Peyer's patch (tissue), 4 donors: ENCODE measurements at regions not wholly inside any gene's neighbourhood (a gene's known extent, or its start where the extent isn't known, plus 50 kb on each side); places are given as distances from the start of the nearest gene placed in this dataset.

Experiments
- POLR2A ChIP-seq, 2 donors: fragments of 450-650 bp; IDR thresholded peaks; one replicate each; pipeline ENCODE4 v1.5.1; 2017; ENCODE audit warnings: antibody characterized with exemption in 2 of 2, mild to moderate bottlenecking in 2 of 2, moderate library complexity in 2 of 2
- TF ChIP-seq, protein P1 (sequence below), 6 experiments: fragments of 450-650 bp in 4 of 6; fragments of 200-600 bp in 2 of 6; sonication (generic) in 1 of 6; IDR thresholded peaks; one replicate each; pipeline ENCODE4 v1.5.1; 2017 to 2019; ENCODE audit warnings: antibody characterized with exemption in 6 of 6, mild to moderate bottlenecking in 3 of 6, moderate library complexity in 1 of 6

DNA sequence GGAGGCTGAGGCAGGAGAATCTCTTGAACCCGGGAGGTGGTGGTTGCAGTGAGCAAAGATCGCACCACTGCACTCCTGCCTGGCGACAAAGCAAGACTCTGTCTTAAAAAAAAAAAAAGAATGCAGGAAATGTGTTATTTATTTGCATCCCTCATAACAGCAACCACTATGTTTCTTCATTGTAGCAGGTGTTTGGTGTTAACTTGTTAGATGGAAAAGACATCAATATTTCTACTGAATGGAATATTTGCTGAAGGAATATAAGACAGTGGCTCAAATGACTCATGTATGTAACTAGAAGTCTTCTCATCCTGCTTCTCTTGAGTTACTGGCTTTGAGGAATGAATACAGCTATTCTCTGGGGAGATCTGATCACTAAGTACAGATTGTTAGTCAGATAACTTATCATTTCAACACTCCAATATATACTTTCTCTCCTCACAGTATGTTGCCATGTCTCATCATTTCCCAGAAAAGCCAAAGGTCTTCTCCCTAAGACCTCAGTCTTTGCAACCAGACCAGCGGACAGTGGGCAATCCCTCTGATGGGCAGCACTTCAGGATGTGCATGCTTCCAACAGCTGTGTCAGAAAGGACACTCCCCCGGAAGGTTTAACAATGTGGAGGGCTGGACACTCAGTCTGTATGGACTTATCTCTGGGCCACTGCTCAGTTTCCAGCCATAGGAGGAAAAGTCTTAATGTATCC lies 104.4 kb upstream of the STK17B start:
- TF ChIP-seq, protein P1, sequence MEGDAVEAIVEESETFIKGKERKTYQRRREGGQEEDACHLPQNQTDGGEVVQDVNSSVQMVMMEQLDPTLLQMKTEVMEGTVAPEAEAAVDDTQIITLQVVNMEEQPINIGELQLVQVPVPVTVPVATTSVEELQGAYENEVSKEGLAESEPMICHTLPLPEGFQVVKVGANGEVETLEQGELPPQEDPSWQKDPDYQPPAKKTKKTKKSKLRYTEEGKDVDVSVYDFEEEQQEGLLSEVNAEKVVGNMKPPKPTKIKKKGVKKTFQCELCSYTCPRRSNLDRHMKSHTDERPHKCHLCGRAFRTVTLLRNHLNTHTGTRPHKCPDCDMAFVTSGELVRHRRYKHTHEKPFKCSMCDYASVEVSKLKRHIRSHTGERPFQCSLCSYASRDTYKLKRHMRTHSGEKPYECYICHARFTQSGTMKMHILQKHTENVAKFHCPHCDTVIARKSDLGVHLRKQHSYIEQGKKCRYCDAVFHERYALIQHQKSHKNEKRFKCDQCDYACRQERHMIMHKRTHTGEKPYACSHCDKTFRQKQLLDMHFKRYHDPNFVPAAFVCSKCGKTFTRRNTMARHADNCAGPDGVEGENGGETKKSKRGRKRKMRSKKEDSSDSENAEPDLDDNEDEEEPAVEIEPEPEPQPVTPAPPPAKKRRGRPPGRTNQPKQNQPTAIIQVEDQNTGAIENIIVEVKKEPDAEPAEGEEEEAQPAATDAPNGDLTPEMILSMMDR (IDR thresholded peaks at IDR 0.05), result no peak
- no peak for TF ChIP-seq POLR2A (IDR thresholded peaks at IDR 0.05)
